Caco-2 (cell line): ENCODE measurements at regions not wholly inside any gene's neighbourhood (a gene's known extent, or its start where the extent isn't known, plus 50 kb on each side); places are given as distances from the start of the nearest gene placed in this dataset.

Source experiments
- BruUV-seq: library from RNA; stranded (reverse); fragments of 400-500 nt; replicated peaks from 2 replicates; lab custom pipeline; 2021; lab: Mats Ljungman, UMichigan
- CTCF ChIA-PET: fragments of 300-600 bp; sonication (Branson Sonifier 250); formaldehyde crosslinking; loops from one replicate; lab custom pipeline; 2022; ENCODE audit warnings: antibody characterized with exemption; lab: Charles Lee
- POLR2A ChIA-PET: fragments of 300-600 bp; sonication (Branson Sonifier 250); formaldehyde crosslinking; loops from one replicate; lab custom pipeline; 2022; ENCODE audit warnings: antibody characterized with exemption; lab: Charles Lee
- DNase-seq, 2 experiments: peaks; one replicate each; pipeline versions ENCODE4 v3.0.0 to v3.0.0-alpha.2; 2020 to 2022
- H3K27me3 ChIP-seq: replicated peaks from 2 replicates; pipeline ENCODE4 v1.6.0; 2011; ENCODE audit warnings: low read length; ENCODE audit not compliant: control insufficient read depth, insufficient read depth
- H3K36me3 ChIP-seq: 2 replicates; pipeline ENCODE4 v1.5.1; 2011; ENCODE audit warnings: low read length; ENCODE audit not compliant: control insufficient read depth, insufficient read depth
- H3K4me1 ChIP-seq: fragments of 250-450 bp; sonication (Bioruptor Pico); 2 replicates; pipeline ENCODE4 v1.5.1; 2020; ENCODE audit warnings: mild to moderate bottlenecking
- H3K4me3 ChIP-seq: 2 replicates; pipeline ENCODE4 v1.5.1; 2011; ENCODE audit warnings: low read depth, mild to moderate bottlenecking, control low read depth, low read length
- H3K9me3 ChIP-seq: fragments of 250-450 bp; sonication (Bioruptor Pico); 2 replicates; pipeline ENCODE4 v1.5.1; 2020; ENCODE audit warnings: mild to moderate bottlenecking, moderate library complexity
- H3K27ac Mint-ChIP-seq: one replicate; pipeline ENCODE4 v1.8.0; 2022; ENCODE audit warnings: mixed read lengths; ENCODE audit not compliant: unreplicated experiment
- H3K27me3 Mint-ChIP-seq: one replicate; pipeline ENCODE4 v1.8.0; 2022; ENCODE audit warnings: mixed read lengths; ENCODE audit not compliant: insufficient read depth, unreplicated experiment
- H3K36me3 Mint-ChIP-seq: one replicate; pipeline ENCODE4 v1.8.0; 2022; ENCODE audit warnings: mild to moderate bottlenecking, mixed read lengths; ENCODE audit not compliant: insufficient read depth, unreplicated experiment
- H3K4me1 Mint-ChIP-seq: one replicate; pipeline ENCODE4 v1.8.0; 2022; ENCODE audit warnings: low read depth, mixed read lengths; ENCODE audit not compliant: unreplicated experiment
- H3K4me3 Mint-ChIP-seq: one replicate; pipeline ENCODE4 v1.8.0; 2022; ENCODE audit warnings: mild to moderate bottlenecking, moderate library complexity, mixed read lengths; ENCODE audit not compliant: unreplicated experiment
- H3K9me3 Mint-ChIP-seq: one replicate; pipeline ENCODE4 v1.8.0; 2022; ENCODE audit warnings: mixed read lengths; ENCODE audit not compliant: unreplicated experiment
- intact Hi-C: fragments of 100-400 bp; cut with micrococcal nuclease; formaldehyde crosslinking; loops from one replicate; pipeline ENCODE4 v1.10.0; 2022; ENCODE audit not compliant: unreplicated experiment
- TF ChIP-seq, protein P1 (sequence below), 2 experiments: fragments of 200-600 bp in 1 of 2; IDR thresholded peaks; 1 replicate in 1 of 2; 2 replicates in 1 of 2; pipeline versions ENCODE4 v1.5.1 to v1.8.0; 2011 to 2022; ENCODE audit warnings: antibody characterized with exemption in 1 of 2, control low read depth in 1 of 2, inconsistent platforms in 1 of 2, low read depth in 1 of 2, low read length in 1 of 2, mild to moderate bottlenecking in 1 of 2, moderate library complexity in 1 of 2; ENCODE audit not compliant: insufficient read depth in 1 of 2, severe bottlenecking in 1 of 2, unreplicated experiment in 1 of 2

- ChIA-PET POLR2A (no interaction called here), CTCF (no interaction called here)
- H3K27ac Mint-ChIP-seq: no peak overlapping the region
Observed at GRCh38 chr13:97736436-97736835, 217.0 kb upstream of the IPO5 start.

GRCh38 chr13:97742084-97742483, 211.4 kb upstream of the IPO5 start:
- intact Hi-C loops: no loop called here
- Histone ChIP-seq H3K4me1 (peaks cover 17% of the 10 kb centered on the region), H3K4me3 (no peak overlapping the region), H3K36me3 (no peaks in the 10 kb centered on the region), H3K9me3 (no peaks in the 10 kb centered on the region), H3K27me3 (no peaks in the 10 kb centered on the region)
- Mint-ChIP-seq H3K9me3 (peaks cover 19% of the 10 kb centered on the region), H3K4me3 (no peak overlapping the region), H3K27ac (no peak overlapping the region), H3K27me3 (no peaks in the 10 kb centered on the region), H3K36me3 (no peaks in the 10 kb centered on the region), H3K4me1 (peaks cover 27% of the 10 kb centered on the region)
- TF ChIP-seq, protein P1, sequence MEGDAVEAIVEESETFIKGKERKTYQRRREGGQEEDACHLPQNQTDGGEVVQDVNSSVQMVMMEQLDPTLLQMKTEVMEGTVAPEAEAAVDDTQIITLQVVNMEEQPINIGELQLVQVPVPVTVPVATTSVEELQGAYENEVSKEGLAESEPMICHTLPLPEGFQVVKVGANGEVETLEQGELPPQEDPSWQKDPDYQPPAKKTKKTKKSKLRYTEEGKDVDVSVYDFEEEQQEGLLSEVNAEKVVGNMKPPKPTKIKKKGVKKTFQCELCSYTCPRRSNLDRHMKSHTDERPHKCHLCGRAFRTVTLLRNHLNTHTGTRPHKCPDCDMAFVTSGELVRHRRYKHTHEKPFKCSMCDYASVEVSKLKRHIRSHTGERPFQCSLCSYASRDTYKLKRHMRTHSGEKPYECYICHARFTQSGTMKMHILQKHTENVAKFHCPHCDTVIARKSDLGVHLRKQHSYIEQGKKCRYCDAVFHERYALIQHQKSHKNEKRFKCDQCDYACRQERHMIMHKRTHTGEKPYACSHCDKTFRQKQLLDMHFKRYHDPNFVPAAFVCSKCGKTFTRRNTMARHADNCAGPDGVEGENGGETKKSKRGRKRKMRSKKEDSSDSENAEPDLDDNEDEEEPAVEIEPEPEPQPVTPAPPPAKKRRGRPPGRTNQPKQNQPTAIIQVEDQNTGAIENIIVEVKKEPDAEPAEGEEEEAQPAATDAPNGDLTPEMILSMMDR (IDR thresholded peaks at IDR 0.05; ENCODE audit: insufficient read depth in 1 of 2, low read depth in 1 of 2, low read length in 1 of 2, severe bottlenecking in 1 of 2, unreplicated experiment in 1 of 2): no peak
- POLR2A ChIA-PET: no interaction called here
- CTCF ChIA-PET: no interaction called here
- DNase-seq: no peak
- BruUV-seq: no TSS peak

More at GRCh38 chr13:97736436-97736835, 217.0 kb upstream of the IPO5 start:
- Mint-ChIP-seq H3K4me3 (no peak overlapping the region), H3K27me3 (peaks cover 2% of the 10 kb centered on the region), H3K36me3 (no peaks in the 10 kb centered on the region), H3K4me1 (peaks cover 7% of the 10 kb centered on the region), H3K9me3 (peaks cover 13% of the 10 kb centered on the region)
- no peak for DNase-seq
- no TSS peak for BruUV-seq
- intact Hi-C loops: no loop called here
- TF ChIP-seq, protein P1 (IDR thresholded peaks at IDR 0.05; ENCODE audit: insufficient read depth in 1 of 2, low read depth in 1 of 2, low read length in 1 of 2, severe bottlenecking in 1 of 2, unreplicated experiment in 1 of 2): no peak
- Histone ChIP-seq H3K9me3 (no peaks in the 10 kb centered on the region), H3K4me1 (peaks cover 6% of the 10 kb centered on the region; the same call in 1 of the 2 replicates), H3K27me3 (no peaks in the 10 kb centered on the region), H3K36me3 (no peaks in the 10 kb centered on the region), H3K4me3 (no peak overlapping the region)

GRCh38 chr13:97743938-97744337, 209.5 kb upstream of the IPO5 start:
- no TSS peak for BruUV-seq
- peaks cover 30% of the 10 kb centered on the region for H3K9me3 Mint-ChIP-seq

More at GRCh38 chr13:97743938-97744337, 209.5 kb upstream of the IPO5 start:
- TF ChIP-seq, protein P1 (IDR thresholded peaks at IDR 0.05; ENCODE audit: insufficient read depth in 1 of 2, low read depth in 1 of 2, low read length in 1 of 2, severe bottlenecking in 1 of 2, unreplicated experiment in 1 of 2): no peak
- H3K4me3 ChIP-seq: no peak overlapping the region
- H3K9me3 ChIP-seq: no peaks in the 10 kb centered on the region
- H3K27me3 ChIP-seq: no peaks in the 10 kb centered on the region
- peak in 1 of 2 experiments; percentile 24 for DNase-seq
- CTCF ChIA-PET: no interaction called here
- Mint-ChIP-seq H3K27ac (no peak overlapping the region), H3K27me3 (no peaks in the 10 kb centered on the region), H3K36me3 (no peaks in the 10 kb centered on the region), H3K4me1 (peaks cover 27% of the 10 kb centered on the region), H3K4me3 (no peak overlapping the region)
- no peaks in the 10 kb centered on the region for H3K36me3 ChIP-seq
- intact Hi-C loops: no loop called here
- POLR2A ChIA-PET: no interaction called here
- H3K4me1 ChIP-seq: peaks cover 17% of the 10 kb centered on the region
